ENCODE measurements at regions not wholly inside any gene's neighbourhood (a gene's known extent, or its start where the extent isn't known, plus 50 kb on each side); places are given as distances from the start of the nearest gene placed in this dataset.

GRCh38 chr15:91542226-91542625, 311.3 kb upstream of the SLCO3A1 start:
- TF ChIP-seq CTCF (IDR thresholded peaks at IDR 0.05) (no peak), POLR2AphosphoS5 (IDR thresholded peaks at IDR 0.05; ENCODE audit: insufficient read depth in 1 of 2, low read depth in 1 of 2) (no peak)
